IPS-18a (cell line): ENCODE measurements at regions not wholly inside any gene's neighbourhood (a gene's known extent, or its start where the extent isn't known, plus 50 kb on each side); places are given as distances from the start of the nearest gene placed in this dataset.

Experiments used
- H3K27ac ChIP-seq: one replicate; pipeline ENCODE4 v1.5.1; 2013; ENCODE audit warnings: low read length
- H3K27me3 ChIP-seq: one replicate; pipeline ENCODE4 v1.6.1; 2013; ENCODE audit warnings: mild to moderate bottlenecking, low read length; ENCODE audit not compliant: control insufficient read depth, insufficient read depth
- H3K36me3 ChIP-seq: one replicate; pipeline ENCODE4 v1.6.1; 2013; ENCODE audit warnings: low read depth, low read length; ENCODE audit not compliant: control insufficient read depth
- H3K4me1 ChIP-seq: one replicate; pipeline ENCODE4 v1.6.1; 2013; ENCODE audit warnings: low read depth, low read length; ENCODE audit not compliant: control insufficient read depth
- H3K4me3 ChIP-seq: one replicate; pipeline ENCODE4 v1.5.1; 2013; ENCODE audit warnings: low read length
- H3K9ac ChIP-seq: one replicate; pipeline ENCODE4 v1.6.1; 2013; ENCODE audit warnings: mild to moderate bottlenecking, low read length, moderate library complexity
- H3K9me3 ChIP-seq: one replicate; pipeline ENCODE4 v1.6.1; 2013; ENCODE audit warnings: low read depth, low read length; ENCODE audit not compliant: control insufficient read depth

GRCh38 chr5:104539618-104540350 is 977.2 kb upstream of the NUDT12 start:
- Histone ChIP-seq H3K36me3 (no peaks in the 10 kb centered on the region), H3K27ac (no peak overlapping the region), H3K9ac (no peak overlapping the region), H3K9me3 (no peaks in the 10 kb centered on the region), H3K4me1 (peaks cover 5% of the 10 kb centered on the region), H3K27me3 (no peaks in the 10 kb centered on the region), H3K4me3 (no peak overlapping the region)

DNA sequence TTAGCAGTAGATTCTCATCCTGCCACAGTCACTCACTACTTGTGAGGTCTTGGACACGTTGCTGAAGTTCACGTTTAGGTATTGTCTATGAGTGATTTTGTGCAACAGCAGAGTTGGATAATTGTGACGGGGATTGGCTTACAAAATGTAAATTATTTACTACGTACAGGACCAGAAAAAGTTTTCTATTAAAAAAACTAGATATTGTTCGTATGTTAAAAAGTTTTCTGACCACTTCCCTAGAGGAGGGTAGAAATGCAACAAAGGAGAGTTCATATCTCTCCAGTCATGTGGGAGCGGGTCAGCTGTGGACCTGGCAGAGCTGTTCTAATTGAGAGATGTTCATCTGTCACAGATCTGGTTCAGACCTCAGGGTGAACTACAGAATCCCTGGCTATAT is 976.1 kb upstream of the NUDT12 start:
- H3K4me1 ChIP-seq: peaks cover 5% of the 10 kb centered on the region
- H3K9ac ChIP-seq: no peak overlapping the region
- H3K9me3 ChIP-seq: no peaks in the 10 kb centered on the region
- H3K36me3 ChIP-seq: no peaks in the 10 kb centered on the region
- H3K4me3 ChIP-seq: no peak overlapping the region
- H3K27me3 ChIP-seq: no peaks in the 10 kb centered on the region
- H3K27ac ChIP-seq: no peak overlapping the region

DNA sequence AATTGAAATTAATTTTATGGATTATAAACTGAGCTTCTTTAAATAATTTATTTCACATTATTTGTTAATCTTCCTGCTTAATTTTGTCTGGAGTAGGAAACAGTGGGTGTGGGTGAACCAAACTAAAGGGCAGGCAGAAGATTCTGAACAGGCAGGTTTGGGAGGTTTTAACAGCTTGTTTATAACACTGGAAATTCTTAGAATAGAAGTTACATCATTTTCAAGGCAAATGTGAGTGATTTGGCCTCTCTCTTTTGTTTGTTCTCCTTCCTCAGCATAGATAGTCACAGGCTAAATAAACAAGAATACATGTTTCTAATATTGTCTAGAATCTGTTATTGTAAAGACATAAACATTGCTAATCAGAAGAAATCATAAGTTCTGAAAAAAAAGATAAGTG is 970.9 kb upstream of the NUDT12 start:
- H3K9ac ChIP-seq: no peak overlapping the region
- H3K4me1 ChIP-seq: peaks cover 5% of the 10 kb centered on the region
- H3K36me3 ChIP-seq: no peaks in the 10 kb centered on the region
- no peaks in the 10 kb centered on the region for H3K9me3 ChIP-seq
- no peak overlapping the region for H3K4me3 ChIP-seq
- H3K27ac ChIP-seq: no peak overlapping the region
- H3K27me3 ChIP-seq: no peaks in the 10 kb centered on the region

GRCh38 chr5:104526866-104527265 is 964.3 kb upstream of the NUDT12 start:
- H3K27ac ChIP-seq: no peak overlapping the region
- no peaks in the 10 kb centered on the region for H3K4me1 ChIP-seq
- no peaks in the 10 kb centered on the region for H3K9me3 ChIP-seq
- H3K27me3 ChIP-seq: no peaks in the 10 kb centered on the region
- no peak overlapping the region for H3K4me3 ChIP-seq
- H3K36me3 ChIP-seq: no peaks in the 10 kb centered on the region
- H3K9ac ChIP-seq: no peak overlapping the region

- Histone ChIP-seq H3K27ac (no peak overlapping the region), H3K4me3 (no peak overlapping the region), H3K9ac (no peak overlapping the region), H3K4me1 (peaks cover 16% of the 10 kb centered on the region), H3K9me3 (peaks cover 12% of the 10 kb centered on the region), H3K27me3 (no peaks in the 10 kb centered on the region), H3K36me3 (no peaks in the 10 kb centered on the region)
These were observed 951.1 kb upstream of the NUDT12 start for GRCh38 chr5:104513640-104514072.

DNA sequence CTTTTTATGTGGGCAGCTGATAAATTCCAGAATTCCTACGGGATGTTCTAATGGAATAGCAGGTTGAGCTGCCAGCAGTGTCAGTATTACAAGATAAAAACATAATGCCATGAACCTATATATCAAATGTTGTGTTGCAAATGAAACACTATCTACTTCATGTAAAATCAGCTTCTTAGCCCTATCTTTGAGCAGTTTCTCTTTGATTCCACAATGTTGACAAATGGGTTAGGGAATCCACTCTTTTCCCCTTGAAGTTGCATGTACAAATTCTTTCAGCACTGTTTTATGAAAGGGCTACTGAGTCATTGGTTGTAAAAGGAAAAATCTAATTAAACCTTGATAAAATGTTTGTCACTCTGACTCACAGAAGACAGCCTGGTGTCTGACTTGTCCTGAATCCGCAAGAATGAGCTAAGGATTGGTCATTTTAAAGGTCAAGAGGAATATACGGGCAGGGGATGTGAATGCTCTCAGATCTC is 950.6 kb upstream of the NUDT12 start:
- Histone ChIP-seq H3K27ac (no peak overlapping the region), H3K27me3 (no peaks in the 10 kb centered on the region), H3K9me3 (peaks cover 12% of the 10 kb centered on the region), H3K9ac (no peak overlapping the region), H3K36me3 (no peaks in the 10 kb centered on the region), H3K4me1 (peaks cover 16% of the 10 kb centered on the region), H3K4me3 (no peak overlapping the region)

- no peak overlapping the region for H3K9ac ChIP-seq
- no peak overlapping the region for H3K27ac ChIP-seq
- no peaks in the 10 kb centered on the region for H3K27me3 ChIP-seq
These were observed 949.7 kb upstream of the NUDT12 start for GRCh38 chr5:104512063-104512825.

DNA sequence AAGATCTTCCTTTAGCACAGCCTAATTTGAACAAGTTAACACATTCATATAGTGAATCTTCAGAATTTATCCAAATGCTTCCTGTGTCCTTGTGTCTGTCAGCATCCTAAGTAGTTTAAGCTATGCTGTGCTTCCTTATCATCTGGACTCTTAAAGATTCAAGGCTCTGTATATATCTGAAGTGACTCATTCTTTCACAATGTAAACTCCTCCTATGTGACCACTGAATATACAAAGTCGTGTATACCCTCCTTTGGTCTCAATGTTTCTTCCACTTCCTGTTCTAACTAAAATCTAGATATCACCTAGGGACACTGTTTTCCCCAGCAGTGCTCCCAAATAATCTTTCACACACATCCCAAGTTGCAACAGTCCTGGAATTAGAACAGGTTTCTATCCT is 935.7 kb upstream of the NUDT12 start:
- H3K27ac ChIP-seq: no peak overlapping the region
- no peaks in the 10 kb centered on the region for H3K27me3 ChIP-seq

More at GRCh38 chr5:104512063-104512825, 949.7 kb upstream of the NUDT12 start:
- peaks cover 12% of the 10 kb centered on the region for H3K9me3 ChIP-seq
- peaks cover 16% of the 10 kb centered on the region for H3K4me1 ChIP-seq
- H3K4me3 ChIP-seq: no peak overlapping the region
- no peaks in the 10 kb centered on the region for H3K36me3 ChIP-seq

DNA sequence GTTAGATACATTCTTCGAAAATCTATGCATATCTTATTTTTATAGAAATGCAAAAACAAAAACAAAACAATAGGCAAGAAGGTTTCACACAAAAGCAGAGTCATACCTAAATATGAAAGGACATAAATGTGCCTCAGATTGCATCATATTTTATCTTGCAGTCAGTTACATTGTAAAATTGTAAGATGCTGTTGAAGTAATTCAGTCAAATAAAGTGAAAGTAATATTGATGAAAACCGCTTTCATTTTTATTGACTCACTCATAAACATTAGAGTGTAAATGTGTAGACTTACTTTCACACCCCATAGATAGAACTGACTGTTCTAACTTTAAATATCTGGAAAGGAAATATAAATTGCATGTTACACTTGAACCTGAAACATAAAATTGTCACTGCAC is 931.5 kb upstream of the NUDT12 start:
- Histone ChIP-seq H3K27ac (no peak overlapping the region), H3K4me1 (peaks cover 16% of the 10 kb centered on the region), H3K9ac (no peak overlapping the region), H3K4me3 (no peak overlapping the region), H3K36me3 (no peaks in the 10 kb centered on the region), H3K27me3 (no peaks in the 10 kb centered on the region), H3K9me3 (no peaks in the 10 kb centered on the region)

More for the DNA sequence above, 935.7 kb upstream of the NUDT12 start:
- Histone ChIP-seq H3K36me3 (no peaks in the 10 kb centered on the region), H3K4me1 (peaks cover 16% of the 10 kb centered on the region), H3K4me3 (no peak overlapping the region), H3K9me3 (no peaks in the 10 kb centered on the region), H3K9ac (no peak overlapping the region)

DNA sequence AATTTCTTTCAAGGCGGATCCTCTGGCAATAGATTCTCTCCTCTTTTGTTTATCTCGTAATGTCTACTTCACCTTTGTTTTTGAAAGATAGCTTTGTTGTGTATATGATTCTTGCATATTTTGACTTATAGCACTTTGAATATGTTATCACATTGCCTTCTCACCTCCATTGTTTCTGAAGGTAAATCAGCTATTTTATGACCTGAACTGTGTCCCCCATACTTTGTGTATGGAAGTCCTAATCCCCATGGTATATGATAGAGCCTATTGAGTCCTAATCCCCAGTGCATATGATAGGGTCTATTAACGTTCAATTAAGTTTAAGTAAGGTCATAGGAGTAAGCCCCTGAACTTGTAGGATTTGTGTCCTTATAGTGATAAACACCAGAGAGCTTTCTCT is 910.2 kb upstream of the NUDT12 start:
- Histone ChIP-seq H3K27me3 (no peaks in the 10 kb centered on the region), H3K4me3 (no peak overlapping the region), H3K4me1 (no peaks in the 10 kb centered on the region), H3K36me3 (no peaks in the 10 kb centered on the region), H3K9me3 (peaks cover 12% of the 10 kb centered on the region), H3K9ac (no peak overlapping the region), H3K27ac (no peak overlapping the region)

DNA sequence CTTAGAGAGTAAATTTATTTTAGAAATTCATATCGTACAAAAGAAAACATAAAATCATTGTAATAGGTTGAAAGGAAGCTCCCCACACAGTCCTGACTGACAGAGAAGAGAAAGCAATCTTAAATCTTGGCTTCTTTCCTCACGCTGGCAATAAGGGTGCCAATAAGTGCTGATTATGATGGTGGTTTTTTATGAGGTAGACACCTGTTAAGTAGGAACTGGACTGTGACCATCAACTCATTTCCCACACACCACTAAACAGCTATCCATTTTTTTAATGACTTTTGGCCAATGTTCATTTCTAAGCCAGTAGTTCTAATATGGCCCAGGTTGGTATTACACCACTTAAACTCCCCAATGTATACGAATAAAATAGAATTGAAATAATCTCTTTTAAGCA is 893.5 kb upstream of the NUDT12 start:
- Histone ChIP-seq H3K9me3 (peaks cover 3% of the 10 kb centered on the region), H3K9ac (no peak overlapping the region), H3K27me3 (no peaks in the 10 kb centered on the region)

More for the DNA sequence above, 893.5 kb upstream of the NUDT12 start:
- no peak overlapping the region for H3K4me3 ChIP-seq
- no peak overlapping the region for H3K27ac ChIP-seq
- H3K36me3 ChIP-seq: no peaks in the 10 kb centered on the region
- H3K4me1 ChIP-seq: no peaks in the 10 kb centered on the region
